ENCODE measurements at regions not wholly inside any gene's neighbourhood (a gene's known extent, or its start where the extent isn't known, plus 50 kb on each side); places are given as distances from the start of the nearest gene placed in this dataset.

GRCh38 chr15:70494852-70495571 is 268.3 kb downstream of the UACA start:
- Mint-ChIP-seq H3K27ac (no peak overlapping the region), H3K4me3 (no peak overlapping the region), H3K9me3 (no peaks in the 10 kb centered on the region), H3K4me1 (ENCODE audit: low read depth) (peaks cover 65% of the 10 kb centered on the region), H3K36me3 (ENCODE audit: low read depth) (no peaks in the 10 kb centered on the region), H3K27me3 (ENCODE audit: low read depth) (peaks cover 34% of the 10 kb centered on the region)
- peak; percentile 51 for DNase-seq (ENCODE audit: low spot score)

GRCh38 chr15:70494517-70494851 is 268.9 kb downstream of the UACA start:
- Mint-ChIP-seq H3K27ac (no peak overlapping the region), H3K27me3 (ENCODE audit: low read depth) (peaks cover 37% of the 10 kb centered on the region), H3K4me3 (no peak overlapping the region), H3K36me3 (ENCODE audit: low read depth) (no peaks in the 10 kb centered on the region), H3K4me1 (ENCODE audit: low read depth) (peaks cover 68% of the 10 kb centered on the region), H3K9me3 (no peaks in the 10 kb centered on the region)
- DNase-seq (ENCODE audit: low spot score), result no peak

- H3K27ac Mint-ChIP-seq, result no peak overlapping the region
- H3K4me3 Mint-ChIP-seq, result peak overlapping the region; percentile 82
- no peak for DNase-seq (ENCODE audit: low spot score)
- peaks cover 43% of the 10 kb centered on the region for H3K27me3 Mint-ChIP-seq (ENCODE audit: low read depth)
- H3K9me3 Mint-ChIP-seq, result no peaks in the 10 kb centered on the region
- no peaks in the 10 kb centered on the region for H3K36me3 Mint-ChIP-seq (ENCODE audit: low read depth)
- peaks cover 71% of the 10 kb centered on the region for H3K4me1 Mint-ChIP-seq (ENCODE audit: low read depth)
Observed at GRCh38 chr15:70493787-70494516, 269.4 kb downstream of the UACA start.

- H3K27me3 Mint-ChIP-seq (ENCODE audit: low read depth), result peaks cover 46% of the 10 kb centered on the region
- peak overlapping the region; percentile 35 for H3K27ac Mint-ChIP-seq
- H3K36me3 Mint-ChIP-seq (ENCODE audit: low read depth), result no peaks in the 10 kb centered on the region
- peaks cover 74% of the 10 kb centered on the region for H3K4me1 Mint-ChIP-seq (ENCODE audit: low read depth)
- H3K9me3 Mint-ChIP-seq, result no peaks in the 10 kb centered on the region
- H3K4me3 Mint-ChIP-seq, result peak overlapping the region; percentile 82
- no peak for DNase-seq (ENCODE audit: low spot score)
Observed at GRCh38 chr15:70493376-70493775, 270.0 kb downstream of the UACA start.

- no peaks in the 10 kb centered on the region for H3K36me3 Mint-ChIP-seq (ENCODE audit: low read depth)
- peaks cover 79% of the 10 kb centered on the region for H3K4me1 Mint-ChIP-seq (ENCODE audit: low read depth)
- H3K27me3 Mint-ChIP-seq (ENCODE audit: low read depth), result peaks cover 48% of the 10 kb centered on the region
- peak overlapping the region; percentile 82 for H3K4me3 Mint-ChIP-seq
- DNase-seq (ENCODE audit: low spot score), result peak; percentile 90
- no peaks in the 10 kb centered on the region for H3K9me3 Mint-ChIP-seq
- peak overlapping the region; percentile 90 for H3K27ac Mint-ChIP-seq
Observed at GRCh38 chr15:70492240-70493177, 270.8 kb downstream of the UACA start.

GRCh38 chr15:70491641-70492040 is 271.7 kb downstream of the UACA start:
- Mint-ChIP-seq H3K4me1 (ENCODE audit: low read depth) (peaks cover 78% of the 10 kb centered on the region), H3K36me3 (ENCODE audit: low read depth) (no peaks in the 10 kb centered on the region), H3K9me3 (no peaks in the 10 kb centered on the region), H3K27ac (peak overlapping the region; percentile 90), H3K27me3 (ENCODE audit: low read depth) (peaks cover 46% of the 10 kb centered on the region), H3K4me3 (peak overlapping the region; percentile 82)
- DNase-seq (ENCODE audit: low spot score), result no peak

GRCh38 chr15:70491201-70491621 is 272.1 kb downstream of the UACA start:
- Mint-ChIP-seq H3K4me3 (peak overlapping the region; percentile 82), H3K27ac (peak overlapping the region; percentile 90)

GRCh38 chr15:70490838-70491155 is 272.6 kb downstream of the UACA start:
- Mint-ChIP-seq H3K27ac (peak overlapping the region; percentile 90), H3K4me1 (ENCODE audit: low read depth) (peaks cover 82% of the 10 kb centered on the region), H3K27me3 (ENCODE audit: low read depth) (peaks cover 44% of the 10 kb centered on the region), H3K4me3 (peak overlapping the region; percentile 82), H3K36me3 (ENCODE audit: low read depth) (no peaks in the 10 kb centered on the region), H3K9me3 (no peaks in the 10 kb centered on the region)
- DNase-seq (ENCODE audit: low spot score), result no peak

More at GRCh38 chr15:70491201-70491621, 272.1 kb downstream of the UACA start:
- peaks cover 80% of the 10 kb centered on the region for H3K4me1 Mint-ChIP-seq (ENCODE audit: low read depth)
- no peaks in the 10 kb centered on the region for H3K9me3 Mint-ChIP-seq
- H3K36me3 Mint-ChIP-seq (ENCODE audit: low read depth), result no peaks in the 10 kb centered on the region
- peak; percentile 51 for DNase-seq (ENCODE audit: low spot score)
- H3K27me3 Mint-ChIP-seq (ENCODE audit: low read depth), result peaks cover 44% of the 10 kb centered on the region

GRCh38 chr15:70490148-70490837 is 273.1 kb downstream of the UACA start:
- H3K27ac Mint-ChIP-seq, result peak overlapping the region; percentile 90
- H3K4me3 Mint-ChIP-seq, result peak overlapping the region; percentile 82
- peaks cover 83% of the 10 kb centered on the region for H3K4me1 Mint-ChIP-seq (ENCODE audit: low read depth)
- no peak for DNase-seq (ENCODE audit: low spot score)
- H3K36me3 Mint-ChIP-seq (ENCODE audit: low read depth), result no peaks in the 10 kb centered on the region
- H3K27me3 Mint-ChIP-seq (ENCODE audit: low read depth), result peaks cover 45% of the 10 kb centered on the region
- no peaks in the 10 kb centered on the region for H3K9me3 Mint-ChIP-seq

- H3K36me3 Mint-ChIP-seq (ENCODE audit: low read depth), result peaks cover 1% of the 10 kb centered on the region
- no peak overlapping the region for H3K4me3 Mint-ChIP-seq
- no peak for DNase-seq (ENCODE audit: low spot score)
- peaks cover 47% of the 10 kb centered on the region for H3K27me3 Mint-ChIP-seq (ENCODE audit: low read depth)
- H3K4me1 Mint-ChIP-seq (ENCODE audit: low read depth), result peaks cover 74% of the 10 kb centered on the region
- no peak overlapping the region for H3K27ac Mint-ChIP-seq
- H3K9me3 Mint-ChIP-seq, result no peaks in the 10 kb centered on the region
Observed at GRCh38 chr15:70488941-70489848, 274.2 kb downstream of the UACA start.

- DNase-seq (ENCODE audit: low spot score), result peak; percentile 64
- Mint-ChIP-seq H3K4me1 (ENCODE audit: low read depth) (peaks cover 64% of the 10 kb centered on the region), H3K4me3 (no peak overlapping the region), H3K27me3 (ENCODE audit: low read depth) (peaks cover 50% of the 10 kb centered on the region), H3K27ac (no peak overlapping the region), H3K36me3 (ENCODE audit: low read depth) (peaks cover 1% of the 10 kb centered on the region), H3K9me3 (no peaks in the 10 kb centered on the region)
Observed at GRCh38 chr15:70488002-70488605, 275.3 kb downstream of the UACA start.

- Mint-ChIP-seq H3K27ac (peak overlapping the region; percentile 73), H3K36me3 (ENCODE audit: low read depth) (peaks cover 1% of the 10 kb centered on the region), H3K4me3 (no peak overlapping the region), H3K9me3 (no peaks in the 10 kb centered on the region), H3K4me1 (ENCODE audit: low read depth) (peaks cover 62% of the 10 kb centered on the region), H3K27me3 (ENCODE audit: low read depth) (peaks cover 57% of the 10 kb centered on the region)
- no peak for DNase-seq (ENCODE audit: low spot score)
Observed at GRCh38 chr15:70487387-70487740, 276.0 kb downstream of the UACA start.
